Esophagus muscularis mucosa (tissue), 4 donors: ENCODE measurements at regions not wholly inside any gene's neighbourhood (a gene's known extent, or its start where the extent isn't known, plus 50 kb on each side); places are given as distances from the start of the nearest gene placed in this dataset.

Experiments used
- CTCF ChIP-seq, 3 experiments: fragments of 200-600 bp in 2 of 3; fragments of 450-650 bp in 1 of 3; sonication (generic) in 2 of 3; IDR thresholded peaks; one replicate each; pipeline ENCODE4 v1.5.1; 2017 to 2019; ENCODE audit warnings: antibody characterized with exemption in 3 of 3, mild to moderate bottlenecking in 2 of 3, moderate library complexity in 1 of 3
- EP300 ChIP-seq: sonication (generic); formaldehyde crosslinking; IDR thresholded peaks from one replicate; pipeline ENCODE4 v1.6.1; 2017; ENCODE audit warnings: antibody characterized with exemption
- POLR2A ChIP-seq: fragments of 450-650 bp; IDR thresholded peaks from one replicate; pipeline ENCODE4 v1.6.1; 2017; ENCODE audit warnings: antibody characterized with exemption, moderate library complexity, mild to moderate bottlenecking, low read depth
- POLR2AphosphoS5 ChIP-seq, 2 donors: sonication (generic); formaldehyde crosslinking; IDR thresholded peaks; one replicate each; pipeline ENCODE4 v1.6.1; 2017; ENCODE audit warnings: antibody characterized with exemption in 2 of 2

GRCh38 chr3:46102780-46103130 is 75.5 kb upstream of the XCR1 start:
- no peak for TF ChIP-seq POLR2A
- no peak for TF ChIP-seq CTCF (IDR thresholded peaks at IDR 0.05)
- no peak for TF ChIP-seq EP300
- TF ChIP-seq POLR2AphosphoS5 (IDR thresholded peaks at IDR 0.05): no peak
